SK-N-SH (cell line): ENCODE measurements at regions not wholly inside any gene's neighbourhood (a gene's known extent, or its start where the extent isn't known, plus 50 kb on each side); places are given as distances from the start of the nearest gene placed in this dataset.

Experiments used
- CTCF ChIA-PET: fragments of 300-600, 350-600 bp; formaldehyde crosslinking; extraction: SDS; loops from one replicate; lab custom pipeline; 2021; lab: Yijun Ruan, JAX
- POLR2A ChIA-PET: fragments of 350-600 bp; sonication (Branson Sonifier 250); formaldehyde crosslinking; extraction: SDS; loops from one replicate; lab custom pipeline; 2020; ENCODE audit warnings: antibody characterized with exemption, inconsistent platforms; lab: Yijun Ruan, JAX
- DNase-seq: peaks from one replicate; pipeline ENCODE4 v3.0.0; 2012
- H2AFZ ChIP-seq: fragments of 200-600 bp; sonication (generic); 2 replicates; pipeline ENCODE4 v1.8.1; 2016; ENCODE audit warnings: antibody characterized with exemption, mild to moderate bottlenecking, low read depth
- H3F3A ChIP-seq: fragments of 200-600 bp; sonication (generic); replicated peaks from 2 replicates; pipeline ENCODE3; 2016; ENCODE audit warnings: antibody characterized with exemption, mild to moderate bottlenecking; ENCODE audit not compliant: insufficient read depth
- H3K27ac ChIP-seq, 2 experiments: fragments of 200-500 bp in 1 of 2; fragments of 200-600 bp in 1 of 2; sonication (Bioruptor generic) in 1 of 2; sonication (generic), shearing (Covaris generic) in 1 of 2; 2 replicates each; pipeline versions ENCODE4 v1.5.1 to v1.6.1; 2014 to 2016; ENCODE audit warnings: low read depth in 2 of 2, inconsistent platforms in 1 of 2, low read length in 1 of 2, mild to moderate bottlenecking in 1 of 2, mixed read lengths in 1 of 2
- H3K27me3 ChIP-seq: fragments of 200-600 bp; sonication (generic), shearing (Covaris generic); 2 replicates; pipeline ENCODE4 v1.6.1; 2016; ENCODE audit warnings: mixed run types; ENCODE audit not compliant: insufficient read depth
- H3K36me3 ChIP-seq, 2 experiments: fragments of 200-500 bp in 1 of 2; fragments of 200-600 bp in 1 of 2; sonication (Bioruptor generic) in 1 of 2; sonication (generic) in 1 of 2; replicated peaks in 1 of 2; 2 replicates each; pipeline versions ENCODE3 to v1.5.1; 2014 to 2016; ENCODE audit warnings: low read length in 1 of 2, mild to moderate bottlenecking in 1 of 2; ENCODE audit not compliant: insufficient read depth in 2 of 2, control insufficient read depth in 1 of 2
- H3K4me1 ChIP-seq, 2 experiments: fragments of 200-500 bp in 1 of 2; fragments of 200-600 bp in 1 of 2; sonication (Bioruptor generic) in 1 of 2; sonication (generic), shearing (Covaris generic) in 1 of 2; 2 replicates each; pipeline versions ENCODE4 v1.5.1 to v1.6.1; 2014 to 2016; ENCODE audit warnings: low read depth in 1 of 2, low read length in 1 of 2, mixed run types in 1 of 2; ENCODE audit not compliant: insufficient read depth in 2 of 2, control insufficient read depth in 1 of 2
- H3K4me2 ChIP-seq: fragments of 200-600 bp; sonication (generic), shearing (Covaris generic); 2 replicates; pipeline ENCODE4 v1.6.1; 2017; ENCODE audit warnings: mixed run types
- H3K4me3 ChIP-seq, 2 experiments: fragments of 200-500 bp in 1 of 2; fragments of 200-600 bp in 1 of 2; sonication (Bioruptor generic) in 1 of 2; sonication (generic), shearing (Covaris generic) in 1 of 2; 2 replicates each; pipeline versions ENCODE4 v1.5.1 to v1.8.1; 2014 to 2016; ENCODE audit warnings: low read depth in 2 of 2, inconsistent platforms in 1 of 2, low read length in 1 of 2, mild to moderate bottlenecking in 1 of 2, mixed read lengths in 1 of 2, moderate library complexity in 1 of 2
- H3K79me2 ChIP-seq: fragments of 200-600 bp; sonication (generic); 2 replicates; pipeline ENCODE4 v1.8.1; 2017; ENCODE audit warnings: mild to moderate bottlenecking; ENCODE audit not compliant: insufficient read depth
- H3K9ac ChIP-seq: fragments of 200-600 bp; sonication (generic); 2 replicates; pipeline ENCODE4 v1.6.1; 2017; ENCODE audit warnings: mixed run types
- H3K9me2 ChIP-seq: fragments of 200-600 bp; sonication (generic); 2 replicates; pipeline ENCODE4 v1.6.1; 2017; ENCODE audit warnings: mixed run types
- H3K9me3 ChIP-seq: fragments of 200-600 bp; sonication (generic); 2 replicates; pipeline ENCODE4 v1.6.1; 2017; ENCODE audit warnings: mixed run types, mild to moderate bottlenecking, moderate library complexity
- H4K20me1 ChIP-seq: fragments of 200-600 bp; sonication (generic); 2 replicates; pipeline ENCODE4 v1.6.1; 2017; ENCODE audit warnings: mild to moderate bottlenecking, mixed run types; ENCODE audit not compliant: insufficient read depth
- CHD2 ChIP-seq: fragments of 150-350 bp; IDR thresholded peaks from 2 replicates; pipeline ENCODE4 v1.6.1; 2018; ENCODE audit warnings: low read length; ENCODE audit not compliant: partially characterized antibody
- EZH2phosphoT487 ChIP-seq: fragments of 200-600 bp; sonication (generic); IDR thresholded peaks from 2 replicates; pipeline ENCODE4 v1.6.1; 2017; ENCODE audit warnings: low read depth, mixed run types, mild to moderate bottlenecking, antibody characterized with exemption, moderate library complexity, borderline replicate concordance
- MAX ChIP-seq: IDR thresholded peaks from 2 replicates; pipeline ENCODE4 v1.4.0; 2012; ENCODE audit warnings: low read depth
- MEF2A ChIP-seq: IDR thresholded peaks from 2 replicates; pipeline ENCODE4 v1.4.0; 2012; ENCODE audit warnings: low read depth, borderline replicate concordance
- NRF1 ChIP-seq: IDR thresholded peaks from 2 replicates; pipeline ENCODE4 v1.6.1; 2012; ENCODE audit warnings: low read depth, mild to moderate bottlenecking, low read length
- RAD21 ChIP-seq: IDR thresholded peaks from 2 replicates; pipeline ENCODE4 v1.6.1; 2012; ENCODE audit warnings: mild to moderate bottlenecking, low read length
- RCOR1 ChIP-seq: fragments of 150-350 bp; IDR thresholded peaks from 2 replicates; pipeline ENCODE4 v1.6.1; 2017; ENCODE audit warnings: antibody characterized with exemption, low read length
- RXRA ChIP-seq: IDR thresholded peaks from 2 replicates; pipeline ENCODE4 v1.4.0; 2012; ENCODE audit warnings: low read depth, mild to moderate bottlenecking, borderline replicate concordance
- SIN3A ChIP-seq: IDR thresholded peaks from 2 replicates; pipeline ENCODE4 v1.6.1; 2012; ENCODE audit warnings: low read depth, mild to moderate bottlenecking, low read length, moderate library complexity, borderline replicate concordance
- TAF1 ChIP-seq: IDR thresholded peaks from 2 replicates; pipeline ENCODE4 v1.6.1; 2012; ENCODE audit warnings: low read depth, mild to moderate bottlenecking, low read length, moderate library complexity, borderline replicate concordance
- USF1 ChIP-seq: IDR thresholded peaks from 2 replicates; pipeline ENCODE4 v1.4.0; 2012; ENCODE audit warnings: low read depth, borderline replicate concordance
- USF2 ChIP-seq: fragments of 150-350 bp; IDR thresholded peaks from 2 replicates; pipeline ENCODE4 v1.6.1; 2017; ENCODE audit warnings: antibody characterized with exemption, low read length, low read depth, borderline replicate concordance
- YY1 ChIP-seq: IDR thresholded peaks from 2 replicates; pipeline ENCODE4 v1.4.0; 2012; ENCODE audit warnings: low read depth, mild to moderate bottlenecking
- WGBS: methylation state at CpG from one replicate; pipeline ENCODE4 v1.1.6; 2017; ENCODE audit warnings: low lambda C conversion rate; 5-methylcytosine and 5-hydroxymethylcytosine counted together
- TF ChIP-seq, protein P1 (sequence below): IDR thresholded peaks from 2 replicates; pipeline ENCODE4 v1.6.1; 2012; ENCODE audit warnings: mild to moderate bottlenecking, low read depth, low read length, moderate library complexity
- TF ChIP-seq, protein P2 (sequence below): IDR thresholded peaks from 2 replicates; pipeline ENCODE4 v1.4.0; 2012; ENCODE audit warnings: low read depth, borderline replicate concordance

- TF ChIP-seq SIN3A (no peak), RAD21 (no peak), RCOR1 (no peak), MEF2A (no peak), NRF1 (no peak), MAX (no peak), TAF1 (no peak), EZH2phosphoT487 (no peak), RXRA (no peak), USF2 (no peak), CHD2 (no peak), USF1 (no peak), YY1 (no peak)
- TF ChIP-seq, protein P1, sequence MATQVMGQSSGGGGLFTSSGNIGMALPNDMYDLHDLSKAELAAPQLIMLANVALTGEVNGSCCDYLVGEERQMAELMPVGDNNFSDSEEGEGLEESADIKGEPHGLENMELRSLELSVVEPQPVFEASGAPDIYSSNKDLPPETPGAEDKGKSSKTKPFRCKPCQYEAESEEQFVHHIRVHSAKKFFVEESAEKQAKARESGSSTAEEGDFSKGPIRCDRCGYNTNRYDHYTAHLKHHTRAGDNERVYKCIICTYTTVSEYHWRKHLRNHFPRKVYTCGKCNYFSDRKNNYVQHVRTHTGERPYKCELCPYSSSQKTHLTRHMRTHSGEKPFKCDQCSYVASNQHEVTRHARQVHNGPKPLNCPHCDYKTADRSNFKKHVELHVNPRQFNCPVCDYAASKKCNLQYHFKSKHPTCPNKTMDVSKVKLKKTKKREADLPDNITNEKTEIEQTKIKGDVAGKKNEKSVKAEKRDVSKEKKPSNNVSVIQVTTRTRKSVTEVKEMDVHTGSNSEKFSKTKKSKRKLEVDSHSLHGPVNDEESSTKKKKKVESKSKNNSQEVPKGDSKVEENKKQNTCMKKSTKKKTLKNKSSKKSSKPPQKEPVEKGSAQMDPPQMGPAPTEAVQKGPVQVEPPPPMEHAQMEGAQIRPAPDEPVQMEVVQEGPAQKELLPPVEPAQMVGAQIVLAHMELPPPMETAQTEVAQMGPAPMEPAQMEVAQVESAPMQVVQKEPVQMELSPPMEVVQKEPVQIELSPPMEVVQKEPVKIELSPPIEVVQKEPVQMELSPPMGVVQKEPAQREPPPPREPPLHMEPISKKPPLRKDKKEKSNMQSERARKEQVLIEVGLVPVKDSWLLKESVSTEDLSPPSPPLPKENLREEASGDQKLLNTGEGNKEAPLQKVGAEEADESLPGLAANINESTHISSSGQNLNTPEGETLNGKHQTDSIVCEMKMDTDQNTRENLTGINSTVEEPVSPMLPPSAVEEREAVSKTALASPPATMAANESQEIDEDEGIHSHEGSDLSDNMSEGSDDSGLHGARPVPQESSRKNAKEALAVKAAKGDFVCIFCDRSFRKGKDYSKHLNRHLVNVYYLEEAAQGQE = no peak
- TF ChIP-seq, protein P2, sequence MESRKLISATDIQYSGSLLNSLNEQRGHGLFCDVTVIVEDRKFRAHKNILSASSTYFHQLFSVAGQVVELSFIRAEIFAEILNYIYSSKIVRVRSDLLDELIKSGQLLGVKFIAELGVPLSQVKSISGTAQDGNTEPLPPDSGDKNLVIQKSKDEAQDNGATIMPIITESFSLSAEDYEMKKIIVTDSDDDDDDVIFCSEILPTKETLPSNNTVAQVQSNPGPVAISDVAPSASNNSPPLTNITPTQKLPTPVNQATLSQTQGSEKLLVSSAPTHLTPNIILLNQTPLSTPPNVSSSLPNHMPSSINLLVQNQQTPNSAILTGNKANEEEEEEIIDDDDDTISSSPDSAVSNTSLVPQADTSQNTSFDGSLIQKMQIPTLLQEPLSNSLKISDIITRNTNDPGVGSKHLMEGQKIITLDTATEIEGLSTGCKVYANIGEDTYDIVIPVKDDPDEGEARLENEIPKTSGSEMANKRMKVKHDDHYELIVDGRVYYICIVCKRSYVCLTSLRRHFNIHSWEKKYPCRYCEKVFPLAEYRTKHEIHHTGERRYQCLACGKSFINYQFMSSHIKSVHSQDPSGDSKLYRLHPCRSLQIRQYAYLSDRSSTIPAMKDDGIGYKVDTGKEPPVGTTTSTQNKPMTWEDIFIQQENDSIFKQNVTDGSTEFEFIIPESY = no peak
- TF ChIP-seq, all 33 proteins: peak for 0
- Histone ChIP-seq H3K9me3 (no peaks in the 10 kb centered on the region), H3K27ac (no peak overlapping the region), H3K27me3 (no peaks in the 10 kb centered on the region), H4K20me1 (no peaks in the 10 kb centered on the region), H3F3A (no peaks in the 10 kb centered on the region), H3K4me3 (no peak overlapping the region), H3K36me3 (no peaks in the 10 kb centered on the region), H3K79me2 (no peaks in the 10 kb centered on the region), H2AFZ (no peak overlapping the region), H3K4me1 (no peaks in the 10 kb centered on the region), H3K4me2 (no peak overlapping the region), H3K9ac (no peak overlapping the region), H3K9me2 (no peaks in the 10 kb centered on the region)
- ChIA-PET CTCF (no interaction called here), POLR2A (no interaction called here)
- 23% methylated on average over 2 of the region's 2 CpGs for WGBS
- no peak for DNase-seq
These were observed 1614.9 kb downstream of the ARAP2 start for GRCh38 chr4:34629451-34629850.
